Naive thymus-derived CD8-positive, alpha-beta T cell (primary cell): ENCODE measurements at regions not wholly inside any gene's neighbourhood (a gene's known extent, or its start where the extent isn't known, plus 50 kb on each side); places are given as distances from the start of the nearest gene placed in this dataset.
A peak's percentile ranks its signal among the peaks of the same experiment; 100 is the strongest.

Experiments used
- ATAC-seq, 2 donors: fragments of 150-1000 bp; cut with Tn5 transposase in 1 of 2; sonication (Bioruptor Pico), chemical (Tn5 transposase) in 1 of 2; 1 replicate in 1 of 2; 2 replicates in 1 of 2; pipeline ENCODE4 v1.10.0; 2021; ENCODE audit warnings: mild to moderate bottlenecking in 2 of 2, moderate library complexity in 2 of 2
- POLR2A ChIA-PET: fragments of 350-600 bp; sonication (Branson Sonifier 250); formaldehyde crosslinking; loops from one replicate; lab custom pipeline; 2021; ENCODE audit warnings: antibody characterized with exemption; lab: Charles Lee
- DNase-seq, 10 donors: peaks; one replicate each; pipeline versions ENCODE4 v3.0.0 to v3.0.0-alpha.2; 2020 to 2022
- H3K27ac Mint-ChIP-seq, 10 donors: one replicate each; pipeline ENCODE4 v1.8.0; 2020 to 2022; ENCODE audit warnings: mild to moderate bottlenecking in 10 of 10, mixed read lengths in 10 of 10, moderate library complexity in 4 of 10, inconsistent platforms in 1 of 10
- H3K27me3 Mint-ChIP-seq, 5 donors: one replicate each; pipeline ENCODE4 v1.8.0; 2021 to 2022; ENCODE audit warnings: mixed read lengths in 5 of 5
- H3K36me3 Mint-ChIP-seq, 3 donors: one replicate each; pipeline ENCODE4 v1.8.0; 2020 to 2022; ENCODE audit warnings: mixed read lengths in 3 of 3, mild to moderate bottlenecking in 2 of 3, inconsistent platforms in 1 of 3
- H3K4me1 Mint-ChIP-seq, 4 donors: one replicate each; pipeline ENCODE4 v1.8.0; 2021 to 2022; ENCODE audit warnings: mixed read lengths in 4 of 4
- H3K4me3 Mint-ChIP-seq, 10 donors: one replicate each; pipeline ENCODE4 v1.8.0; 2020 to 2022; ENCODE audit warnings: mild to moderate bottlenecking in 10 of 10, mixed read lengths in 10 of 10, moderate library complexity in 6 of 10, inconsistent platforms in 1 of 10
- H3K9me3 Mint-ChIP-seq, 9 donors: one replicate each; pipeline ENCODE4 v1.8.0; 2020 to 2022; ENCODE audit warnings: mixed read lengths in 9 of 9, mild to moderate bottlenecking in 3 of 9, inconsistent platforms in 1 of 9, moderate library complexity in 1 of 9

DNA sequence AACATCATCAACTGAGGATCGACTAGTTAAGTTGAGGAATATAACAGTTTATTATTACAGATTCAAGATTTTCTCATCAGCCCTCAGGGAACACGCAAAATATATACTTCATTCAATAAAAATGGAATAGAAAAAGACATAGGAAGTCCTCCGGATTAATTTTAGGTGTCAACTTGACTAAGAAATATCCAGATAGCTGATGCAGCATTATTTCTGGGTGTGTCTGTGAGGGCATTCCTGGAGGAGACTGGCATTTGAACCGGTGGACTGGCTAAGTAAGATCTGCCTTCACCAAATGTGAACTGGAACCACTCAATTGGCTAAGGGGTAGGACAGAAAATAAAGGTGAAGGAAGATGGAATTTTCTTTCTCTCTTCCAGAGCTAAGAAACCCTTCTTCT lies 845.3 kb downstream of the SOCS6 start:
- H3K4me3 Mint-ChIP-seq, result no peak overlapping the region
- no peak for DNase-seq
- POLR2A ChIA-PET, result no interaction called here
- H3K9me3 Mint-ChIP-seq, result peaks cover 0 to 11% (median 0%) of the 10 kb centered on the region in 9 donors
- no peaks in the 10 kb centered on the region for H3K36me3 Mint-ChIP-seq
- H3K27ac Mint-ChIP-seq, result no peak overlapping the region
- no peak for ATAC-seq
- peaks cover 0 to 2% (median 0%) of the 10 kb centered on the region in 4 donors for H3K4me1 Mint-ChIP-seq
- peaks cover 0 to 3% (median 0%) of the 10 kb centered on the region in 5 donors for H3K27me3 Mint-ChIP-seq

DNA sequence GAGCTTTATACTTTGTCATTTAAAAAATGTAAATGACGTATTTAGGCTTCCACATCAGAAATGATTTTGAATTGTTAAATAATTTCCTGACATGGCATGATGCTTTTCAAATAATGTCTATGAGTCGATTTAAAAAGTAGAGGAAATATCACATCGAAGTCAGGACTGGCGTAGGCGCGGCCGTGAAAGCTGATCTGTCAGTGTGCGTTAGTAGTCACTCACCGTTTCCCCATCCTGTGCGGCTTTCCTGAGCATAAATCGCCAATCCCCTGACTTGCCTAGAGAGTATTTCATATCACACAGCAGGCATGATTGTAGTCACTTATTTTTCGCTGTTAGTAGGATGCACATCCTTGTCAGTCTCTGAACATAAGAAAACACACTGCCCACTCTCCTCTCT lies 843.1 kb downstream of the SOCS6 start:
- Mint-ChIP-seq H3K9me3 (peaks cover 0 to 11% (median 0%) of the 10 kb centered on the region in 9 donors), H3K4me3 (no peak overlapping the region), H3K27ac (no peak overlapping the region), H3K27me3 (peaks cover 0 to 3% (median 0%) of the 10 kb centered on the region in 5 donors), H3K4me1 (peaks cover 0 to 2% (median 0%) of the 10 kb centered on the region in 4 donors), H3K36me3 (no peaks in the 10 kb centered on the region)
- POLR2A ChIA-PET, result no interaction called here
- DNase-seq (no peak), ATAC-seq (no peak)

DNA sequence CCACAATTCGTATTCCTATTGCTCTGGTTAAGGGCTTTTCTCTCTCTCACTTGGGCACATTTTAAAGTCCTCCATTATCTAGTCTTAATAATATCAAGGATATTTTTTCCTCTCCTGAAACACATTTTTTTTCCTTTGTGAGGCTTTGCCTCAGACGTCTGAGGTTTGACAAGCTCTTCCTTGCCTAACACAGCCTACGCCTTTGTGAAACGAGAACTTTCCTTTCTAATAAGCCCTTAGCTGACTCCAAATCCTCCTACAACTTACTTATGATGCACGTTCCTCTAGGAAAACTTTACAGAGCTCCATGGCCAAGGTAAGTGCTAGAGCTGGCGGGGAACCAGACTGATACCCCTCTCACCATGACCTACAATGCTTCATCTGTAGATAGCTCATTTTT lies 841.5 kb downstream of the SOCS6 start:
- ATAC-seq (no peak), DNase-seq (no peak)
- H3K9me3 Mint-ChIP-seq, result peaks cover 0 to 16% (median 0%) of the 10 kb centered on the region in 9 donors
- peaks cover 0 to 2% (median 0%) of the 10 kb centered on the region in 4 donors for H3K4me1 Mint-ChIP-seq
- H3K27ac Mint-ChIP-seq, result no peak overlapping the region
- H3K36me3 Mint-ChIP-seq, result no peaks in the 10 kb centered on the region
- POLR2A ChIA-PET, result no interaction called here
- no peak overlapping the region for H3K4me3 Mint-ChIP-seq
- peaks cover 0 to 3% (median 0%) of the 10 kb centered on the region in 5 donors for H3K27me3 Mint-ChIP-seq

DNA sequence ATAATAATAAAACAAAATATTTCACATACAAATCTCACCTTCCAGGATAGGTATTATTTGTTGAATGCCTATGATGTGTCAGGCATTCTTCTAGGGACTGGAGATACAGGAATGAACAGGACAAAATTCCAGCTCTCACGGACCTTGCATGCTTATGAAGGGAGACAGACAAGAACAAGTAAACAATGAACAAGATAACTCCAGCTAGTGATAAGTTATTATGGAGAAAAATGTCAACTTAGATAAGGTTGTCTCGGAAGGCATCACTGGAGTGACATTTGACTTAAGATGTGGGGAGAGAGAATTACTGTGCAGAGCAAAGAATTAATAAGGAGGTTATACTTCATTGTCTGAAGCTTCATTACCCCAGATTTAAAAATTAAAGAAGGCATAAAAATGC lies 836.7 kb downstream of the SOCS6 start:
- ATAC-seq (no peak), DNase-seq (no peak)
- peaks cover 0 to 3% (median 0%) of the 10 kb centered on the region in 5 donors for H3K27me3 Mint-ChIP-seq
- H3K36me3 Mint-ChIP-seq, result peaks cover 0 to 20% (median 4%) of the 10 kb centered on the region in 3 donors
- no peak overlapping the region for H3K4me3 Mint-ChIP-seq
- H3K27ac Mint-ChIP-seq, result no peak overlapping the region
- peaks cover 0 to 2% (median 0%) of the 10 kb centered on the region in 4 donors for H3K4me1 Mint-ChIP-seq
- H3K9me3 Mint-ChIP-seq, result peaks cover 0 to 28% (median 15%) of the 10 kb centered on the region in 9 donors
- POLR2A ChIA-PET, result no interaction called here

DNA sequence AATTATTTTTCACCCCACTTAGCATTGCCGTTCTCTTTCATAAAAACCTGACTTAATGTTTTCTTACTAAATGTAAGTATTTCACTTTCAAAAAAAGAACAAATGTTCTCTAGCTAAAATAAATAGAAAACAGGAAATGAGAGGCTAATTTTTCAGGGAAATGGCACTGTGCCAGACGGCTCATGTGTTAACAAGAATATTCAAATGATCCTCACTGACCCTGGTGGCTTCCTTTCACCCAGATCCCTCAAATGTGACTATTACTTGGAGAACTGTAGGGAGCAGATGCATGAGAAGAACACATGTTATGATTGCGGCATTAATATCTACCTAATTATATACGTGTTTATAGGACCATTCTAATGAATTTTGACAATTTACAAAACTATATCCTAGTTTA lies 827.7 kb downstream of the SOCS6 start:
- no peak overlapping the region for H3K27ac Mint-ChIP-seq
- ATAC-seq (no peak), DNase-seq (no peak)
- H3K27me3 Mint-ChIP-seq, result no peaks in the 10 kb centered on the region
- H3K4me1 Mint-ChIP-seq, result no peaks in the 10 kb centered on the region
- H3K9me3 Mint-ChIP-seq, result peaks cover 0 to 26% (median 8%) of the 10 kb centered on the region in 9 donors
- POLR2A ChIA-PET, result no interaction called here
- no peak overlapping the region for H3K4me3 Mint-ChIP-seq
- peaks cover 0 to 10% (median 0%) of the 10 kb centered on the region in 3 donors for H3K36me3 Mint-ChIP-seq

DNA sequence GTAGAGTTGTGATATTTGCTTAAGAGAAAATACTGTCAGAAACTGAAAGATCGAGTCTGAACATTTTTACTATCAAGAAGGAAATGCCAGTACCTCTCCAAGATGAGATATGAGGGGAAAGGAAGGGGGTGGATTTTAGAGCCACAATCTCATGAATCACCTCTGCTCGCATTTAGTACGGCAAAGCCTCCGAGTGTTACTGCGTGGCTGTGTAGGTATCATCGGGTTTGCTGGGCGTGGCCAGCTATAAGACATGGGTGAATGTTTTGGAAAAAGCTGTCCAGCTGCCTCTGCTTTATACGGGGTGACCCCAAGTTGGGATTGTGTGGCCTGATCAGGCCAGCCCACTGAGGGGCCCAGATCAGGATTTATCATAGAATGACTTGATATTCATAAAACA lies 826.4 kb downstream of the SOCS6 start:
- Mint-ChIP-seq H3K4me1 (no peaks in the 10 kb centered on the region), H3K4me3 (no peak overlapping the region), H3K27ac (no peak overlapping the region), H3K9me3 (peaks cover 0 to 13% (median 4%) of the 10 kb centered on the region in 9 donors), H3K36me3 (peaks cover 0 to 3% (median 0%) of the 10 kb centered on the region in 3 donors), H3K27me3 (no peaks in the 10 kb centered on the region)
- no peak for DNase-seq
- POLR2A ChIA-PET, result no interaction called here
- no peak for ATAC-seq

DNA sequence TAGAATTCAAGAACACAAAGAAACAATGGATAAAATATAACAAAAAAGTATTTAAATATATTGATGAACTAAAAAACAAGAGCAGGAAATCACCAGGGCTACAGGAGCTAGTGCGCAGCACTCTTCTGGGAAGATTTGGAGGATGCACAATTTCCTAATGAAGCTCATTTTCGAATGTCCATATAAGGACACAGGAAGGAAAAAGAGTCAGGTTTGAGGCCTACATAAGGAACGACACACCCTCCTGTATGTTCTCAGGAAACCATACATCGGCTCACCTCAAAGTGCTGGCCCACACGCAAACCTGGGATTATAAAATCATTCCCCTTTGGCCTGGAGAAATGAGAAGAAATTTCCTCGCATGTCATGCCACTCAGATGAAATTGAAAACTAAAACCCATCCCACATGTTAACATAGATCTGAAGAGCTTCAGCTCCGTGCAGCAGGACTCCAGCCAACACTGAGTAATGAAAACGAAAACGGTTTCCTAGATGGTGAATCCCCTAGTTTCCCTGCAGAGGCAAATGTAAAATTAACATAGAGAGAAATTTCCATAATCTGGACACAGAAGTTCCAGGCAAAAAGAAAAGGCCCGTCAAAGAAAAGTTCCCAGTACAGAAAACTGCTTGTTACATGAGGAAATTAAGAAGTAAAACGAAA lies 825.8 kb downstream of the SOCS6 start:
- ATAC-seq, result no peak
- H3K27me3 Mint-ChIP-seq, result no peaks in the 10 kb centered on the region
- POLR2A ChIA-PET, result no interaction called here
- no peaks in the 10 kb centered on the region for H3K36me3 Mint-ChIP-seq
- H3K4me3 Mint-ChIP-seq, result no peak overlapping the region
- peaks cover 0 to 7% (median 0%) of the 10 kb centered on the region in 9 donors for H3K9me3 Mint-ChIP-seq
- no peak overlapping the region for H3K27ac Mint-ChIP-seq
- DNase-seq, result no peak
- no peaks in the 10 kb centered on the region for H3K4me1 Mint-ChIP-seq

DNA sequence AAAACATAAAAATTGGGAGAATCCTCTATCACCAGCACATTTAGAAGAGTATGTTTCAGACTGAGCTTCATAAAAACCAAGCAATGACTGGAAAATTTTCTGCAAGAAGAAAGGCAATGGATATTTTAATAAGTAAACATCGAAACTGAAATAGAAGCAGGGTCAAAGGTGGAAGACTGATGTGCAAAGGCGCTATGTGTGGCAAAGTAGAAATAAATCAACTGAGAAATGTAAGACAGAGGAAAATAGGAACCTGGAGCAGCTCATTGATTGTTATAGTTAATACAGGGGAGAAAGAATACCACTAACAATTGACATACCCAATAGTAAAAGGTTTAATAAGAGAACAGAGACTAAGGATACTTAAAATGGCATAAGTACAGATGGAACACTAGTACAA lies 818.4 kb downstream of the SOCS6 start:
- POLR2A ChIA-PET, result no interaction called here
- Mint-ChIP-seq H3K4me3 (no peak overlapping the region), H3K4me1 (no peaks in the 10 kb centered on the region), H3K36me3 (no peaks in the 10 kb centered on the region), H3K27me3 (peaks cover 0 to 9% (median 0%) of the 10 kb centered on the region in 5 donors), H3K27ac (no peak overlapping the region), H3K9me3 (peaks cover 0 to 3% (median 0%) of the 10 kb centered on the region in 9 donors)
- ATAC-seq (no peak), DNase-seq (no peak)

DNA sequence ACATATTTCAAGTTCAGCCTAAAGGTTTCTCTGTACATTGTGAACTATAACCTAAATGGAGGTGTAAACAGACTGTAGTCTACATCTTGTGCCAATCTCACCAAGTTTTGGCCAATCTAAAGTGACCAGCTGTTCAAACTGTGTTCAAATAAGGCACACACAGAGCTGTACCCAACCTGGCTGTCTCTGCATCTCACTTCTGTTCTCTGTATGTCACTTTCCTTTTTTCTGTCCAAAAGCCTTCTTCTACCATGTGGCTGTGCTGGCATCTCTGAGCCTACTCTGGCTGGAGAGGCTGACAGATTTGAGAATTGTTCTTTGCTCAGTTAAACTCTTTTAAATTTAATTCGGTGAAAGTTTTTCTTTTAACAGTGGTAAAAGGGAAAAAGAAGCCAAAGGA lies 817.9 kb downstream of the SOCS6 start:
- DNase-seq, result no peak
- H3K4me3 Mint-ChIP-seq, result no peak overlapping the region
- POLR2A ChIA-PET, result no interaction called here
- peaks cover 0 to 9% (median 0%) of the 10 kb centered on the region in 5 donors for H3K27me3 Mint-ChIP-seq
- peaks cover 0 to 3% (median 0%) of the 10 kb centered on the region in 9 donors for H3K9me3 Mint-ChIP-seq
- H3K4me1 Mint-ChIP-seq, result no peaks in the 10 kb centered on the region
- H3K36me3 Mint-ChIP-seq, result no peaks in the 10 kb centered on the region
- ATAC-seq, result no peak
- no peak overlapping the region for H3K27ac Mint-ChIP-seq

DNA sequence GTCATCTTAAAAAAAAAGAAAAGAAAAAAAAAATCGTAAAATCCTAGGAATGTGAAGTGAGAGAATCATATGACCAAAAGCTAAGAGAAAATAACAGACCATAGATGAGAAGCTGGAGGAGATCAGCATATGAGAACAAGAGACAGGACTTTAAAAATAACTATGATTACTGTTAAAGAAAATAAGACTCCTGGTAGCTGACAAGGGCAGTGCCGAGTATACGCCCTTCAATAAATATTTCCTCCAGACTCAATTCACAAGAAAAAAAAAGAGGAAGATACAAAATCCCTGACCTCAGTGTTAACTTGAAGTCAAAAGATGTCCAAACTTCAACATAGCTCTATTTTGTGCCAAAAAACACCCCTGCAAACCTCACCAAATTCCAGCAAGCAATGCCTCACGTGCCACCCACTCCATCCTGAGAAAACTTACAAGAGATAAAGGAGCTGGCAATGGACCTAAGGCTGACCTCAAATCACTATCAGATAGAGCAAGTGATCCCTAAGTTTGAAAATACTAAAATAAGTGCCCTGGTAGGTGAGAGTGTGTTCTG lies 817.2 kb downstream of the SOCS6 start:
- POLR2A ChIA-PET, result no interaction called here
- Mint-ChIP-seq H3K36me3 (no peaks in the 10 kb centered on the region), H3K9me3 (peaks cover 0 to 3% (median 0%) of the 10 kb centered on the region in 9 donors), H3K4me1 (no peaks in the 10 kb centered on the region), H3K27ac (peak overlapping the region in 1 of 10 donors; percentile 46), H3K27me3 (peaks cover 0 to 9% (median 0%) of the 10 kb centered on the region in 5 donors), H3K4me3 (no peak overlapping the region)
- DNase-seq (no peak), ATAC-seq (no peak)

DNA sequence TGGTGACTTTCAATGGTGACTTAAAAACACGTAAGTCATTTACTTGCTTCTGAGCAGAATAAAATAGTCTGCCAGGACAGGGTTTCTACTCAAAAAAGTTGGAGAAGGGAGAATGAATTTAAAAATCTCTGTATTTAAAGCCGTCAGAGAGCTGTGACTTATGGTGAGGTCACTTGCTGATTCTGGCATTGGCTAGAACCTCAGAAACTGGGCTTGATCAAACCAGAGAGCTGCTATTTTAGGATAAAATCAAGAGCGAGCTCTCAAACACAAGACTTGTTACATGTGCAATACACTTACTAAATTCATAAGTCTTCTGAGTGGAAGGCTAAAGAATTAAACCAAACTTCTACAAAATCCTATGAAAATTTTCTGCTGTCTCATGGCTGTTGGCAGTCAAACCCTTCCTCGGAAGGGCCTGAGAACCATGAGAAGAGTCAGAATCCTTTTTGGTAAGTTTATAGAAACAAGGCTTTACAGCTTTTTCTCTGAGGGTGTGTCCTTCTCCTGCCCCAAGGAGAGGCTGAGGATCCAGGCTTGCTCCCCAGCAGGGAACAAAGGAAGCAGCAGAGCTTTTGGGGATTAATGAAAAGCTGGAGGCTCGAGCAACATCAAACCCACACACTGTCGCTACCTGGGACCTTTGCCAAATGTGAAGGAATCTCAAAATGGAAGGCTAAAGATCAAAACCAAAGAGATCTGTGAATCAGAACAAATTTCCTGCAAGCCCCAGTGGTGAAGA lies 816.4 kb downstream of the SOCS6 start:
- POLR2A ChIA-PET, result no interaction called here
- peaks cover 0 to 9% (median 0%) of the 10 kb centered on the region in 5 donors for H3K27me3 Mint-ChIP-seq

DNA sequence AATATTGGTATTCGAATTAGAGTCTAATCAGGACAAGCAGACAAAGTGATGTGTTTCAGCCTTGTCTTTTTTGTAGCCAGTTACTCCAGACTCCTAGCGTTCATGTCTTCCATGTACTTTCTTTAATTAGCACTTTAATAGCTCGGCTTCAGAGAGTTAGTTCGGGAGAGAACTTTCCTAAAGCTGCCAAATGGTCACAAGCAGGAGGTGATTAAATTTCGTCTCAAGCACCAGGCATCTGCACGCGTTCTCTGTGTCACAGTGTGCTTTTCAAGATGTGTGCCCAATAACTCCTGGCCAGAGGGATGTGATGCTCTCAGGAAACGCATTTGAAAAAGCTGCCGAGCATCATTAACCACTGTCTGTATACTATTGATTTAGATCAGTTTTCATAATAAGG lies 790.8 kb downstream of the SOCS6 start:
- DNase-seq (no peak), ATAC-seq (no peak)
- Mint-ChIP-seq H3K36me3 (no peaks in the 10 kb centered on the region), H3K27me3 (peaks cover 0 to 3% (median 0%) of the 10 kb centered on the region in 5 donors), H3K27ac (no peak overlapping the region), H3K9me3 (peaks cover 0 to 9% (median 0%) of the 10 kb centered on the region in 9 donors), H3K4me3 (no peak overlapping the region), H3K4me1 (peaks cover 0 to 3% (median 0%) of the 10 kb centered on the region in 4 donors)
- POLR2A ChIA-PET, result no interaction called here

More for the DNA sequence above, 816.4 kb downstream of the SOCS6 start:
- ATAC-seq, result no peak
- DNase-seq, result no peak
- Mint-ChIP-seq H3K9me3 (peaks cover 0 to 3% (median 0%) of the 10 kb centered on the region in 9 donors), H3K27ac (peak overlapping the region in 1 of 10 donors; percentile 46), H3K4me1 (no peaks in the 10 kb centered on the region), H3K36me3 (no peaks in the 10 kb centered on the region), H3K4me3 (no peak overlapping the region)

DNA sequence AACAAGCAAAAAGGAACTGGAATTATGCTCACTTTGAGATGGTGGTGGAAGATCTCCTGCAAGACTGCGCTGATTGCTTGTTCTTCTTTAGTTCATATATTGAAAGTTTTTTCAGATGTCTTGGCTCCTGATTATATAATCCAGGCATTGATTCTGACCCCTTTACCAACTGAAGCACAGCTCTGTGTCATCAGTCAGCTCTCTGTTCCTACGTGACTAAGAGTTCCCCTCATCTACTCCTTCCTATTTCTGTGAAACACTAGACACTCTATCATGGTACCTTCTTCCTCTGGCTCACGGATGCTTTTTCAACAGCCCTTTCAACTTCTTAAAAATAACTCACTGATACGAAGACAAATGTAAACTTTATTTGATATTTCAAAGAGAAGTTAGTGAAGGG lies 788.6 kb downstream of the SOCS6 start:
- no peaks in the 10 kb centered on the region for H3K36me3 Mint-ChIP-seq
- no peak overlapping the region for H3K27ac Mint-ChIP-seq
- H3K4me3 Mint-ChIP-seq, result no peak overlapping the region

More for the DNA sequence above, 788.6 kb downstream of the SOCS6 start:
- ATAC-seq, result no peak
- no peak for DNase-seq
- H3K9me3 Mint-ChIP-seq, result peaks cover 0 to 9% (median 0%) of the 10 kb centered on the region in 9 donors
- peaks cover 0 to 3% (median 0%) of the 10 kb centered on the region in 5 donors for H3K27me3 Mint-ChIP-seq
- POLR2A ChIA-PET, result no interaction called here
- H3K4me1 Mint-ChIP-seq, result peaks cover 0 to 3% (median 0%) of the 10 kb centered on the region in 4 donors
